Immature natural killer cell (primary cell): ENCODE measurements at regions not wholly inside any gene's neighbourhood (a gene's known extent, or its start where the extent isn't known, plus 50 kb on each side); places are given as distances from the start of the nearest gene placed in this dataset.

ENCODE experiments used
- DNase-seq, 3 donors: peaks; one replicate each; pipeline ENCODE4 v3.0.0; 2022; ENCODE audit warnings: mixed read lengths in 1 of 3
- H3K27ac Mint-ChIP-seq, 6 donors: one replicate each; pipeline ENCODE4 v1.8.0; 2020; ENCODE audit warnings: mixed read lengths in 6 of 6, mild to moderate bottlenecking in 5 of 6, inconsistent platforms in 4 of 6, moderate library complexity in 3 of 6
- H3K27me3 Mint-ChIP-seq, 3 donors: one replicate each; pipeline ENCODE4 v1.8.0; 2020 to 2021; ENCODE audit warnings: low read depth in 3 of 3, mild to moderate bottlenecking in 3 of 3, mixed read lengths in 3 of 3, moderate library complexity in 3 of 3, inconsistent platforms in 1 of 3
- H3K36me3 Mint-ChIP-seq, 3 donors: one replicate each; pipeline ENCODE4 v1.8.0; 2020; ENCODE audit warnings: mixed read lengths in 3 of 3, inconsistent platforms in 2 of 3, mild to moderate bottlenecking in 2 of 3
- H3K4me1 Mint-ChIP-seq, 2 donors: one replicate each; pipeline ENCODE4 v1.8.0; 2020; ENCODE audit warnings: inconsistent platforms in 2 of 2, mild to moderate bottlenecking in 2 of 2, mixed read lengths in 2 of 2, moderate library complexity in 1 of 2
- H3K4me3 Mint-ChIP-seq, 5 donors: one replicate each; pipeline ENCODE4 v1.8.0; 2020; ENCODE audit warnings: mild to moderate bottlenecking in 5 of 5, mixed read lengths in 5 of 5, inconsistent platforms in 3 of 5, moderate library complexity in 3 of 5
- H3K9me3 Mint-ChIP-seq, 6 donors: one replicate each; pipeline ENCODE4 v1.8.0; 2020; ENCODE audit warnings: mild to moderate bottlenecking in 6 of 6, mixed read lengths in 6 of 6, inconsistent platforms in 4 of 6, moderate library complexity in 3 of 6

- Mint-ChIP-seq H3K27ac (no peak overlapping the region), H3K27me3 (peaks cover 7 to 8% (median 8%) of the 10 kb centered on the region in 3 donors), H3K4me1 (no peaks in the 10 kb centered on the region), H3K9me3 (peaks cover 0 to 7% (median 0%) of the 10 kb centered on the region in 6 donors), H3K36me3 (no peaks in the 10 kb centered on the region), H3K4me3 (no peak overlapping the region)
- DNase-seq, result no peak
These were observed 63.5 kb upstream of the FN1 start for GRCh38 chr2:215499331-215499730.

- no peak overlapping the region for H3K27ac Mint-ChIP-seq
- no peak for DNase-seq
- peaks cover 0 to 7% (median 0%) of the 10 kb centered on the region in 6 donors for H3K9me3 Mint-ChIP-seq
- H3K27me3 Mint-ChIP-seq, result peaks cover 7 to 8% (median 8%) of the 10 kb centered on the region in 3 donors
- no peak overlapping the region for H3K4me3 Mint-ChIP-seq
- no peaks in the 10 kb centered on the region for H3K4me1 Mint-ChIP-seq
- no peaks in the 10 kb centered on the region for H3K36me3 Mint-ChIP-seq
These were observed 62.6 kb upstream of the FN1 start for GRCh38 chr2:215498431-215498830.

DNA sequence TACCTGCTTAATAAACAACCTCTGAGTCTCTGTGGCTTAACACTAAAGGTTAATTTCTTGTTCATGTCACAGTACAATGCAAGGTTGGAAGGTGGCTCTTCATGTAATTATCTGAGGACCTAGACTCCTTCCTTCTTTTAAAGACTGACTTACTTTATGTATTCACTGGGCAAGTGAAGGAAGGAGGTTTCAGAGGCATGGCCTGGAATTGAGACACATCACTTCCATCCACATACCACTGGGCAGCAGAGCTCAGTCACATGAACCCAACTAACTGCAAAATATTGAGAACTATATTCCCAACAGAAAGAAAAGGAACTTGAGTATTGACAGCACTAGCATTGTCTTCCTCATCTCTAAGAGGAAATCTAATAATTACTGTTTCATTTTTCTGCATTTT, 57.5 kb upstream of the FN1 start:
- DNase-seq, result no peak
- Mint-ChIP-seq H3K4me3 (no peak overlapping the region), H3K4me1 (no peaks in the 10 kb centered on the region), H3K36me3 (no peaks in the 10 kb centered on the region), H3K9me3 (peaks cover 0 to 7% (median 0%) of the 10 kb centered on the region in 6 donors), H3K27me3 (peaks cover 4 to 12% (median 6%) of the 10 kb centered on the region in 3 donors), H3K27ac (no peak overlapping the region)

DNA sequence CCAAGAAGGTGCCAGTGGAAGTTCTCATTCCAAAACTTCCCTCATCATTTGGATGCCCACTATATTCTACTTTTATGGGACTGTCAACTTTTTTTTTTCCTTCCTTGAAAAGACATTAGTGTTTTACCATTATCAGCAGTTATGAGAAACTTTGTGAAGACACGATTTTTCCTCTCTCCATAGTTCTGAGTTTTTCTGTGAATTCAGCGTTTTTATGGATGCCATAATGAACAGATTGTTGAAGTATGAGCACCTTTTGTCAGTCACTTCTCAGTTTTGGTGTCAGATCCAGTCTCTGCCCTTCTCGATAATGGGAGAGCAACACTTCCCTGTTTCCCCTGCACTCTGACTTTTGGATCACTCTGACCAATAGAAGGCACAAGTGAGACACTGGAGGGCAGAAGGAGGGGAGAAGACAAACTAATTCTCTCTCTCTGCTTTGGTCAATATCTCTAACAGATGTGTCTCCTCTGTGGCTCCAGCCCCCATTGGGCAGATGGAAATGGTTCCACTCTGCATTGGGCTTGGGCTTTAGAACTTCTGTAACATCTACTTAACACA, 53.5 kb upstream of the FN1 start:
- Mint-ChIP-seq H3K4me3 (no peak overlapping the region), H3K36me3 (no peaks in the 10 kb centered on the region), H3K9me3 (peaks cover 0 to 7% (median 0%) of the 10 kb centered on the region in 6 donors), H3K4me1 (no peaks in the 10 kb centered on the region), H3K27ac (no peak overlapping the region), H3K27me3 (peaks cover 0 to 8% (median 2%) of the 10 kb centered on the region in 3 donors)
- no peak for DNase-seq

- no peaks in the 10 kb centered on the region for H3K4me1 Mint-ChIP-seq
These were observed 51.1 kb upstream of the FN1 start for GRCh38 chr2:215487002-215487372.

DNA sequence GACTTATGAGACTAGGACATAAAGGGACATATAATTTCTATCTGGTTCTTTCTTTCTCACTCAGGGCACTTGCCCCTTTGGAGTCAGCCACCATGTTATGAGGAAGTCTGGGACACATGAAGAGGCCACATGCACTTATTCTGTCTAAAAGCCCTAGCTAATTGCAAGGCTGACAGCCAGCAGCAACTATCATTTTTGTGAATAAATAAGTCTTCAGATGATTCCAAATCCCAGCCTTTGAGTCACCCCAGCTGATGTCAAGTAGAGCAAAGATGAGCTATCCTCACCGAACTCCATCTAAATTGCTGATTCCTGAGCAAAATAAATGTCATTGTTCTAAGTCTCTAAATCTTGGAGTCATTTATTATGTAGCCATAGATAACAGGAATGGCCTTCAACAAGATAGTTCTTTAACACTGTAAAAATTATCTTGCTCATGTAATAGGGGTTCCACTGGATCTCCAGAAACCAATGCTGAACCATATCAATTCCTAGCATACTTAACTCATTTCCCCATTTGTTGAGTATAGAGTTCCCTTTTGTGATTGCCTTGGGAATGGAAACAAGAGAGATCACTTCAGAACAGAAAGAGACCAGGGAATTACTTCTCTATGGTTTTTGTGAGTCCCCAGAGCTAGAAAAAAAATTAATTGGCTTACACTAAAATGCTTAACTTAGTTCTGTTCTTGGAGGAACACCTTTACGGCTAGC, 50.6 kb upstream of the FN1 start:
- H3K4me3 Mint-ChIP-seq, result no peak overlapping the region
- no peaks in the 10 kb centered on the region for H3K4me1 Mint-ChIP-seq
- DNase-seq, result no peak
- no peaks in the 10 kb centered on the region for H3K36me3 Mint-ChIP-seq
- no peak overlapping the region for H3K27ac Mint-ChIP-seq
- peaks cover 0 to 4% (median 0%) of the 10 kb centered on the region in 6 donors for H3K9me3 Mint-ChIP-seq
- peaks cover 4 to 5% (median 4%) of the 10 kb centered on the region in 3 donors for H3K27me3 Mint-ChIP-seq

More at GRCh38 chr2:215487002-215487372, 51.1 kb upstream of the FN1 start:
- Mint-ChIP-seq H3K9me3 (peaks cover 0 to 4% (median 0%) of the 10 kb centered on the region in 6 donors), H3K36me3 (no peaks in the 10 kb centered on the region), H3K4me3 (no peak overlapping the region), H3K27me3 (peaks cover 2 to 8% (median 4%) of the 10 kb centered on the region in 3 donors), H3K27ac (no peak overlapping the region)
- no peak for DNase-seq
